PC-3 (cell line): ENCODE measurements at regions not wholly inside any gene's neighbourhood (a gene's known extent, or its start where the extent isn't known, plus 50 kb on each side); places are given as distances from the start of the nearest gene placed in this dataset.

Source experiments
- EZH2 ChIP-seq: fragments of 300-600 bp; sonication (generic); IDR thresholded peaks from one replicate; pipeline ENCODE4 v1.6.1; 2017; ENCODE audit warnings: antibody characterized with exemption, mild to moderate bottlenecking, low read length; ENCODE audit not compliant: unreplicated experiment
- EZH2phosphoT487 ChIP-seq: fragments of 300-600 bp; sonication (generic); IDR thresholded peaks from 2 replicates; pipeline ENCODE4 v1.6.1; 2018; ENCODE audit warnings: mild to moderate bottlenecking, antibody characterized with exemption, low read length, borderline replicate concordance
- TF ChIP-seq, protein P1 (sequence below): fragments of 300-600 bp; sonication (generic); conservative IDR thresholded peaks from 2 replicates; pipeline ENCODE4 v1.5.1; 2017; ENCODE audit warnings: antibody characterized with exemption, low read depth, mild to moderate bottlenecking, low read length

DNA sequence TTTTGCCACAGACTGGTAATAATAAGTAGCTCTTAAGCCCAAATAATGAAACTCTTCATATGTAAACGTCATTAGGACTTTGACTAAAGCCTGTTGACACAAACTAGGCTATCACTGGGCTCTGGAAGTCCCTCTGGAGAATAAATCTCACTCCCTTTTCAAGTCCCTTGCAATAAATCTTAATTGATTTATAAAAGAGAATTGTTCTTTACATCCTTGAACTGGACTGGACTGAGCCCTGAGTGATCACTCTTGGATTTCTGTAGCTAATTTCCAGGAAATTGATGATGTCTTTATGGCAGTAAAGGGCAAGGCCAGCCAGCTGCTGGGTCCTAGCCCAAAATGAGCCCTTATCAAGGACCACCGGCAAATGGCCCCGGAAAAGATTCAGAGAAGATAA, 1162.7 kb downstream of the BCL11B start:
- TF ChIP-seq, protein P1, sequence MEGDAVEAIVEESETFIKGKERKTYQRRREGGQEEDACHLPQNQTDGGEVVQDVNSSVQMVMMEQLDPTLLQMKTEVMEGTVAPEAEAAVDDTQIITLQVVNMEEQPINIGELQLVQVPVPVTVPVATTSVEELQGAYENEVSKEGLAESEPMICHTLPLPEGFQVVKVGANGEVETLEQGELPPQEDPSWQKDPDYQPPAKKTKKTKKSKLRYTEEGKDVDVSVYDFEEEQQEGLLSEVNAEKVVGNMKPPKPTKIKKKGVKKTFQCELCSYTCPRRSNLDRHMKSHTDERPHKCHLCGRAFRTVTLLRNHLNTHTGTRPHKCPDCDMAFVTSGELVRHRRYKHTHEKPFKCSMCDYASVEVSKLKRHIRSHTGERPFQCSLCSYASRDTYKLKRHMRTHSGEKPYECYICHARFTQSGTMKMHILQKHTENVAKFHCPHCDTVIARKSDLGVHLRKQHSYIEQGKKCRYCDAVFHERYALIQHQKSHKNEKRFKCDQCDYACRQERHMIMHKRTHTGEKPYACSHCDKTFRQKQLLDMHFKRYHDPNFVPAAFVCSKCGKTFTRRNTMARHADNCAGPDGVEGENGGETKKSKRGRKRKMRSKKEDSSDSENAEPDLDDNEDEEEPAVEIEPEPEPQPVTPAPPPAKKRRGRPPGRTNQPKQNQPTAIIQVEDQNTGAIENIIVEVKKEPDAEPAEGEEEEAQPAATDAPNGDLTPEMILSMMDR, result no peak
- TF ChIP-seq EZH2phosphoT487 (no peak), EZH2 (no peak)
